ENCODE measurements at regions not wholly inside any gene's neighbourhood (a gene's known extent, or its start where the extent isn't known, plus 50 kb on each side); places are given as distances from the start of the nearest gene placed in this dataset.
A peak's percentile ranks its signal among the peaks of the same experiment; 100 is the strongest.

DNA sequence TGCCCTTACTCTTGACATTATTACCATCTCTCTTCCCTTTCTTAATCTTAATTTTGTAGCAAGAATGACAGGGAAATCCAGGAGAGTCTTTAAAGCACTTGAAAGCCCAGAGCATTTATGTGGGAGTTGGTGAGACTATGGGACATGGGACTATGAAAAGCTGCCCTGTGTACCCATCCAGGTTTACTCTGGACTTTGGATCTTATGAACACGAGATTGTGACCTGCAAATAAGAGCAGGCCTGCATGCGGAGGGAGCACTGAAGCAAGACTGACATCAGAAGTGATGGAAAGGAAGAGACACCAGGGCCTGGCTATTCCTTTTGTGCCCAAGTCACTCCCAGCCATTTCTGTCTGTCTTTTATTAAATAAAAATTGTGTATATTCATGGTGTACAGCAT is 209.6 kb downstream of the NUF2 start:
- 81% methylated on average over 2 of the region's 2 CpGs for WGBS
- H2BK120ac ChIP-seq (ENCODE audit: low read depth, low read length), result no peak overlapping the region
- H2BK5ac ChIP-seq (ENCODE audit: low read depth, low read length, poor library complexity, severe bottlenecking), result no peak overlapping the region

DNA sequence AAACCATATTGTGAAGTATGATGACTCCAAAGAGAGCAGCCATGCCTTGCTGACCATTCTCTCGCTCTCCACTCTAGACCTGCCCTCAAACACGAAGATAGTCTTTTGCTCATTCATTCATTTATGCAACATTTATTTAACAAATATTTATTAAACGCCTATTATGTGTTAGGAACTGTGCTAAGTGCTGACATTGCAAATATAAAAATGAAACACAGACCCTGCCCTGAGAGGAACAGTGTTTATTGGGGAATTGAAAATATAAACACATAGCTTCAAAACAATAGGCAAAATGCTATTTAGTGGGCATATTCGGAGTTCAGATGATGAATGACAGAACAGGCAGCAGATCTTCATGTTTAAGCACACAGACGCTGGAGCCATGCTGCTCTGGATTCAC is 213.6 kb downstream of the NUF2 start:
- H2BK120ac ChIP-seq (ENCODE audit: low read depth, low read length), result no peak overlapping the region
- no peak overlapping the region for H2AFZ ChIP-seq (ENCODE audit: low read depth, low read length)
- H4K91ac ChIP-seq (ENCODE audit: low read length), result no peak overlapping the region
- H3K4me3 ChIP-seq (ENCODE audit: insufficient read depth in 1 of 2, low read depth in 1 of 2, low read length in 2 of 2), result no peak overlapping the region
- no peak overlapping the region for H3K27ac ChIP-seq (ENCODE audit: low read length, poor library complexity, severe bottlenecking)
- DNase-seq, result no peak
- no peak overlapping the region for H2BK15ac ChIP-seq (ENCODE audit: low read depth, poor library complexity, severe bottlenecking)
- no peak overlapping the region for H2BK5ac ChIP-seq (ENCODE audit: low read depth, low read length, poor library complexity, severe bottlenecking)
- H2AK5ac ChIP-seq (ENCODE audit: low read length, severe bottlenecking), result no peak overlapping the region
- no peak overlapping the region for H3K4me2 ChIP-seq (ENCODE audit: low read length, poor library complexity, severe bottlenecking)
- H3K23ac ChIP-seq (ENCODE audit: low read length in 2 of 2), result no peak overlapping the region
- no peak overlapping the region for H3K14ac ChIP-seq (ENCODE audit: low read length in 2 of 2)
- no peak overlapping the region for H3K9ac ChIP-seq (ENCODE audit: low read length)
- no peak overlapping the region for H2BK12ac ChIP-seq (ENCODE audit: low read length in 2 of 2)
- no peaks in the 10 kb centered on the region for H3K36me3 ChIP-seq (ENCODE audit: control insufficient read depth in 1 of 2, insufficient read depth in 2 of 2, low read depth in 1 of 2, low read length in 2 of 2)
- no peaks in the 10 kb centered on the region for H3K79me1 ChIP-seq (replicated peaks; ENCODE audit: low read length, poor library complexity, severe bottlenecking)
- 93% methylated on average over 3 of the region's 5 CpGs for WGBS
- no peaks in the 10 kb centered on the region for H3K4me1 ChIP-seq (ENCODE audit: control insufficient read depth, insufficient read depth, low read depth, low read length)
- no peak overlapping the region for H3K18ac ChIP-seq (ENCODE audit: low read depth in 1 of 2, low read length in 2 of 2)
- H4K8ac ChIP-seq (ENCODE audit: low read length), result no peak overlapping the region
- H3K27me3 ChIP-seq (ENCODE audit: control insufficient read depth in 1 of 2, insufficient read depth in 1 of 2, low read length in 2 of 2), result peaks cover 0 to 16% of the 10 kb centered on the region in 2 experiments
- no peaks in the 10 kb centered on the region for H3K9me3 ChIP-seq (ENCODE audit: control insufficient read depth, low read length)
- no peak overlapping the region for H3K4ac ChIP-seq (ENCODE audit: low read depth in 1 of 2, low read length in 2 of 2)

More for the DNA sequence above, 209.6 kb downstream of the NUF2 start:
- peaks cover 0 to 7% of the 10 kb centered on the region in 2 experiments for H3K27me3 ChIP-seq (ENCODE audit: control insufficient read depth in 1 of 2, insufficient read depth in 1 of 2, low read length in 2 of 2)
- no peak overlapping the region for H3K14ac ChIP-seq (ENCODE audit: low read length in 2 of 2)
- no peak overlapping the region for H2AFZ ChIP-seq (ENCODE audit: low read depth, low read length)
- no peak for DNase-seq
- no peak overlapping the region for H3K27ac ChIP-seq (ENCODE audit: low read length, poor library complexity, severe bottlenecking)
- H3K18ac ChIP-seq (ENCODE audit: low read depth in 1 of 2, low read length in 2 of 2), result no peak overlapping the region
- H4K8ac ChIP-seq (ENCODE audit: low read length), result no peak overlapping the region
- no peak overlapping the region for H2AK5ac ChIP-seq (ENCODE audit: low read length, severe bottlenecking)
- no peak overlapping the region for H3K4me3 ChIP-seq (ENCODE audit: insufficient read depth in 1 of 2, low read depth in 1 of 2, low read length in 2 of 2)
- H2BK12ac ChIP-seq (ENCODE audit: low read length in 2 of 2), result no peak overlapping the region
- H2BK15ac ChIP-seq (ENCODE audit: low read depth, poor library complexity, severe bottlenecking), result no peak overlapping the region
- H3K4me2 ChIP-seq (ENCODE audit: low read length, poor library complexity, severe bottlenecking), result no peak overlapping the region
- H3K36me3 ChIP-seq (ENCODE audit: control insufficient read depth in 1 of 2, insufficient read depth in 2 of 2, low read depth in 1 of 2, low read length in 2 of 2), result no peaks in the 10 kb centered on the region
- no peaks in the 10 kb centered on the region for H3K79me1 ChIP-seq (replicated peaks; ENCODE audit: low read length, poor library complexity, severe bottlenecking)
- H3K9me3 ChIP-seq (ENCODE audit: control insufficient read depth, low read length), result peaks cover 3% of the 10 kb centered on the region
- H3K9ac ChIP-seq (ENCODE audit: low read length), result no peak overlapping the region
- no peaks in the 10 kb centered on the region for H3K4me1 ChIP-seq (ENCODE audit: control insufficient read depth, insufficient read depth, low read depth, low read length)
- no peak overlapping the region for H3K4ac ChIP-seq (ENCODE audit: low read depth in 1 of 2, low read length in 2 of 2)
- no peak overlapping the region for H3K23ac ChIP-seq (ENCODE audit: low read length in 2 of 2)
- H4K91ac ChIP-seq (ENCODE audit: low read length), result no peak overlapping the region

DNA sequence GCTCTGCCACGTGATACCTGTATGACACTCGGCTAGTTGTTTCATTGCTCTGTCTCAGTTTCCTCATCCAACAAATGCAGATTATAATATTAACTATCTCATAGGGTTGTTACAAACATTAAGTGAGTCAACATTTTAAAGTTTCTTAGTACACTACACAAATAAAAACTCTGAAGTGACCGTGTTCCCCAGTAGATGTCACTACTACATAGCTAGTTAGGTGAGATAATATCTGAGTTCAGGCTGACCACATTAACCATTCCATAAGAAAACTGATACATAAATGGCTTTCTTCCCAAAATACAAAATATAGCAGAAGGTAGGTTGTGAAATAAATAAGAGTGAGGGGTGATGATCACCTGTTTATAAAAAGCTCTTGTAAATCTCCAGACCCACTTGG is 214.1 kb downstream of the NUF2 start:
- Histone ChIP-seq H3K23ac (ENCODE audit: low read length in 2 of 2) (no peak overlapping the region), H3K36me3 (ENCODE audit: control insufficient read depth in 1 of 2, insufficient read depth in 2 of 2, low read depth in 1 of 2, low read length in 2 of 2) (no peaks in the 10 kb centered on the region), H2BK120ac (ENCODE audit: low read depth, low read length) (no peak overlapping the region), H3K4me1 (ENCODE audit: control insufficient read depth, insufficient read depth, low read depth, low read length) (no peaks in the 10 kb centered on the region), H3K27me3 (ENCODE audit: control insufficient read depth in 1 of 2, insufficient read depth in 1 of 2, low read length in 2 of 2) (peaks cover 0 to 16% of the 10 kb centered on the region in 2 experiments), H3K27ac (ENCODE audit: low read length, poor library complexity, severe bottlenecking) (no peak overlapping the region), H3K4me3 (ENCODE audit: insufficient read depth in 1 of 2, low read depth in 1 of 2, low read length in 2 of 2) (no peak overlapping the region), H3K9me3 (ENCODE audit: control insufficient read depth, low read length) (no peaks in the 10 kb centered on the region), H3K4me2 (ENCODE audit: low read length, poor library complexity, severe bottlenecking) (no peak overlapping the region), H3K79me1 (replicated peaks; ENCODE audit: low read length, poor library complexity, severe bottlenecking) (no peaks in the 10 kb centered on the region), H3K4ac (ENCODE audit: low read depth in 1 of 2, low read length in 2 of 2) (no peak overlapping the region), H4K8ac (ENCODE audit: low read length) (no peak overlapping the region), H2BK15ac (ENCODE audit: low read depth, poor library complexity, severe bottlenecking) (no peak overlapping the region), H2AK5ac (ENCODE audit: low read length, severe bottlenecking) (no peak overlapping the region), H2BK12ac (ENCODE audit: low read length in 2 of 2) (no peak overlapping the region), H3K18ac (ENCODE audit: low read depth in 1 of 2, low read length in 2 of 2) (no peak overlapping the region), H4K91ac (ENCODE audit: low read length) (no peak overlapping the region), H3K14ac (ENCODE audit: low read length in 2 of 2) (no peak overlapping the region), H2AFZ (ENCODE audit: low read depth, low read length) (no peak overlapping the region), H2BK5ac (ENCODE audit: low read depth, low read length, poor library complexity, severe bottlenecking) (no peak overlapping the region), H3K9ac (ENCODE audit: low read length) (no peak overlapping the region)
- DNase-seq, result peak; percentile 43
- WGBS, result no CpG with 5 or more reads among the region's 3 CpGs

DNA sequence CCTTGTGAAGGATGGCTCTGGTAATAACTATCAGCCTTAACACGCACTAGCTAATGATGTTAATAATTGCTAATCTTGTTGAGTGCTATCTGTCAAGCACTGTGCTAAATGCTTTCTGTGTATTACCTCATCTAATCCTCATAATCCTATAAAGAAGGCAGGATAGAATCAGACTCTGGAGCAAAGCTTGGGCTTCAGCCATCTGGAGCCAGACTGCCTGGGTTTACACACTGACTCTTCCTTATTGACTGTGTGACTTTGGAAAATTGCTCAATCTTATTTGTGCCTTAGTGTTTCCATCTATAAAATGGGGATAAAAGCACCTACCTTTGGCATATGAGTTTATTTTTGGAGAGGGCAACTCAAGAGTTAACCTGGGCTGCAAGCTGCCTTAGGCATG is 216.1 kb downstream of the NUF2 start:
- WGBS, result no CpG with 5 or more reads among the region's 1 CpG
- Histone ChIP-seq H3K9me3 (ENCODE audit: control insufficient read depth, low read length) (no peaks in the 10 kb centered on the region), H3K27me3 (ENCODE audit: control insufficient read depth in 1 of 2, insufficient read depth in 1 of 2, low read length in 2 of 2) (peaks cover 0 to 15% of the 10 kb centered on the region in 2 experiments), H3K79me1 (replicated peaks; ENCODE audit: low read length, poor library complexity, severe bottlenecking) (no peaks in the 10 kb centered on the region), H2AK5ac (ENCODE audit: low read length, severe bottlenecking) (no peak overlapping the region), H3K4me1 (ENCODE audit: control insufficient read depth, insufficient read depth, low read depth, low read length) (no peaks in the 10 kb centered on the region), H3K4me3 (ENCODE audit: insufficient read depth in 1 of 2, low read depth in 1 of 2, low read length in 2 of 2) (no peak overlapping the region), H2BK12ac (ENCODE audit: low read length in 2 of 2) (no peak overlapping the region), H3K14ac (ENCODE audit: low read length in 2 of 2) (no peak overlapping the region), H2BK15ac (ENCODE audit: low read depth, poor library complexity, severe bottlenecking) (no peak overlapping the region), H4K91ac (ENCODE audit: low read length) (no peak overlapping the region), H3K27ac (ENCODE audit: low read length, poor library complexity, severe bottlenecking) (no peak overlapping the region), H3K23ac (ENCODE audit: low read length in 2 of 2) (no peak overlapping the region), H3K4me2 (ENCODE audit: low read length, poor library complexity, severe bottlenecking) (no peak overlapping the region), H3K4ac (ENCODE audit: low read depth in 1 of 2, low read length in 2 of 2) (no peak overlapping the region), H4K8ac (ENCODE audit: low read length) (no peak overlapping the region), H3K9ac (ENCODE audit: low read length) (no peak overlapping the region), H2BK120ac (ENCODE audit: low read depth, low read length) (no peak overlapping the region), H3K18ac (ENCODE audit: low read depth in 1 of 2, low read length in 2 of 2) (no peak overlapping the region), H2BK5ac (ENCODE audit: low read depth, low read length, poor library complexity, severe bottlenecking) (no peak overlapping the region), H3K36me3 (ENCODE audit: control insufficient read depth in 1 of 2, insufficient read depth in 2 of 2, low read depth in 1 of 2, low read length in 2 of 2) (no peaks in the 10 kb centered on the region), H2AFZ (ENCODE audit: low read depth, low read length) (no peak overlapping the region)
- no peak for DNase-seq

Measured in mesenchymal stem cell (in vitro differentiated cells and primary cell).